RWPE1 (cell line): ENCODE measurements at regions not wholly inside any gene's neighbourhood (a gene's known extent, or its start where the extent isn't known, plus 50 kb on each side); places are given as distances from the start of the nearest gene placed in this dataset.

Source experiments
- CTCF ChIA-PET: fragments of 350-600 bp; sonication (Branson Sonifier 250); formaldehyde crosslinking; extraction: SDS; loops from one replicate; lab custom pipeline; 2021; lab: Yijun Ruan, JAX
- POLR2A ChIA-PET: fragments of 400-600 bp; formaldehyde crosslinking; extraction: SDS; loops from one replicate; lab custom pipeline; 2020; ENCODE audit warnings: antibody characterized with exemption; ENCODE audit not compliant: low non-redundant PET; lab: Yijun Ruan, JAX
- DNase-seq: peaks from one replicate; pipeline ENCODE4 v3.0.0; 2012; ENCODE audit warnings: low spot score
- H3K27ac ChIP-seq: fragments of 450-650 bp; 2 replicates; pipeline ENCODE4 v1.5.1; 2017
- TF ChIP-seq, protein P1 (sequence below): fragments of 450-650 bp; conservative IDR thresholded peaks from 2 replicates; pipeline ENCODE4 v1.5.1; 2017; ENCODE audit warnings: low read depth, mild to moderate bottlenecking

DNA sequence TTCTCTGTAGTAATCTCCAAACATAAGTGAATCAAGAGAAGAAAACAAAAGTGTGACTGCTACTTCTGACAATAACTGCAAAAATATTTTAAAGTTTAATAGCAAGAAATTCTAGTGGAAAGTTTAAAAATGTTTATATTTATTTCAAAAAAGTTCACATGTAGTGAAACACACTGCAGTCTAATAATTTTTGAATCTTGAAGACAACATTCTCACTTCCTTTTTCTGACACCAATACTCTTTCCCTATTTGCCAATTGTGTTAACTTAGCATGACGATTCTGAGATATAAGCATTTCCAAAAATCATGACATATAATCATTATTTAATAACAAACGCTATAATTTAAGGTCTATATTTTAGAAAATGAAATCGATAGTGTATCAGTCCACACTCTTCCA is 429.1 kb upstream of the PKDCC start:
- POLR2A ChIA-PET = no interaction called here
- TF ChIP-seq, protein P1, sequence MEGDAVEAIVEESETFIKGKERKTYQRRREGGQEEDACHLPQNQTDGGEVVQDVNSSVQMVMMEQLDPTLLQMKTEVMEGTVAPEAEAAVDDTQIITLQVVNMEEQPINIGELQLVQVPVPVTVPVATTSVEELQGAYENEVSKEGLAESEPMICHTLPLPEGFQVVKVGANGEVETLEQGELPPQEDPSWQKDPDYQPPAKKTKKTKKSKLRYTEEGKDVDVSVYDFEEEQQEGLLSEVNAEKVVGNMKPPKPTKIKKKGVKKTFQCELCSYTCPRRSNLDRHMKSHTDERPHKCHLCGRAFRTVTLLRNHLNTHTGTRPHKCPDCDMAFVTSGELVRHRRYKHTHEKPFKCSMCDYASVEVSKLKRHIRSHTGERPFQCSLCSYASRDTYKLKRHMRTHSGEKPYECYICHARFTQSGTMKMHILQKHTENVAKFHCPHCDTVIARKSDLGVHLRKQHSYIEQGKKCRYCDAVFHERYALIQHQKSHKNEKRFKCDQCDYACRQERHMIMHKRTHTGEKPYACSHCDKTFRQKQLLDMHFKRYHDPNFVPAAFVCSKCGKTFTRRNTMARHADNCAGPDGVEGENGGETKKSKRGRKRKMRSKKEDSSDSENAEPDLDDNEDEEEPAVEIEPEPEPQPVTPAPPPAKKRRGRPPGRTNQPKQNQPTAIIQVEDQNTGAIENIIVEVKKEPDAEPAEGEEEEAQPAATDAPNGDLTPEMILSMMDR = no peak
- CTCF ChIA-PET = no interaction called here
- no peak overlapping the region for H3K27ac ChIP-seq
- no peak for DNase-seq

DNA sequence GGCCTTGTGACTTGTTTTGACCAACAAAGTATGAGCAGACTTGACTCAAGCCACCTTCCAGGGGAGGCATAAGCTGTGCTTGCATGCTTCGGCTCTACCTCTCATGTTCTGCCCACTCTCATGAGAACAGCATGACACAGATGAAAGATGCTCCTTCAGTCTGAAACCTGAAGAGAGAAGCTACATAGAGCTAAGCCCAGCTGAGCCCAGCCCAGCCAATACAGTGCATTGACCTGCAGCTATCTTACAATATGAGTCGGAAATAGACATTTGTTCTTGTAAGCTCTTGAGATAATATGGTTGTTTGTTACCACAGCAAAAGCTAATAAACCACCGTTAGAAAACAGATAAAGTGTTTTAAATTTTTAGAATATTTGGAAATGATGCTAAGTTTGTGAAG is 426.7 kb upstream of the PKDCC start:
- DNase-seq = no peak
- no peak overlapping the region for H3K27ac ChIP-seq
- POLR2A ChIA-PET = no interaction called here
- CTCF ChIA-PET = no interaction called here
- TF ChIP-seq, protein P1 = no peak

DNA sequence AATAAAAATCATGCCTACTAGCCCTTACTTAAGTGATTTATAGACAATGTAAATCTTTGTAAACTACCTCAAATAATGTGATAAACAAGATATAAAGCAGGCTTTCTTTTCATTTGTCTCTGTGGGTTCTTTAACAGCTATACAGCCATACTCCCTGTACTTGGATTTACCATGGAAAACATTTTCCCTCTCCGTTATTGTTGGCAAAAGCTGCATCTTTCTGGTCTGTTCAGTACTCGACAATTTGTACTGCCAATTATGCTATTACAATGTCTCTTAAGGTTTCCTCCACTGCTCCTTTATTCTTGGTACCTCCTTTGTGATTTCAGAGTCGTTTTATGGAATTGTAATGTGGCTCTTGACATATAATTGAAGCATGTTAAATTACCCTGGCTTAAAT is 426.3 kb upstream of the PKDCC start:
- ChIA-PET CTCF (interaction anchor here (1.0 kb wide), 1 partner anchor 144 kb away, joined by 3 read pairs; no protein-coding TSS in a partner anchor), POLR2A (no interaction called here)
- TF ChIP-seq, protein P1 = no peak
- no peak for DNase-seq
- no peak overlapping the region for H3K27ac ChIP-seq

DNA sequence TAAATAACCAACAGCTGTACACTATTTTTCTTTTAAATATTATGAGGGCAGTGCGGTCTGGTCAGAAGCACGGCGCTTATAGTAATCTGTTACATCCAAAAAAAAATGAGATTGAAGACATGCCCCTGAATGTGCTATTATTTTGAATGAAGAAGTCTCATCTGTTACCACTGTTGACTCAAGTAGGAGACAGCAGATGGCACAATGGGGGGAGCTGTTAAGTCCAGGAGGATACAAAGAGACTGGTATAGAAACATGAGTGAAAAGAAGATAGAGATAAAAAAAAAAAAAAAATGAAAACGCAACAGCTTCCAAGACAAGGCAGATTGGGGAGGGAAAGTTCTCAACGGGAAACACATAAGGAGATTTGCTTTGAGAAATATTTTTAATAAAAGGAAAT is 425.5 kb upstream of the PKDCC start:
- TF ChIP-seq, protein P1 = no peak
- CTCF ChIA-PET = interaction anchor here (0.6 to 1.0 kb wide), 2 partner anchors 27 to 143 kb away, joined by 3 to 5 read pairs; no protein-coding TSS in a partner anchor
- no peak for DNase-seq
- POLR2A ChIA-PET = no interaction called here
- H3K27ac ChIP-seq = no peak overlapping the region

DNA sequence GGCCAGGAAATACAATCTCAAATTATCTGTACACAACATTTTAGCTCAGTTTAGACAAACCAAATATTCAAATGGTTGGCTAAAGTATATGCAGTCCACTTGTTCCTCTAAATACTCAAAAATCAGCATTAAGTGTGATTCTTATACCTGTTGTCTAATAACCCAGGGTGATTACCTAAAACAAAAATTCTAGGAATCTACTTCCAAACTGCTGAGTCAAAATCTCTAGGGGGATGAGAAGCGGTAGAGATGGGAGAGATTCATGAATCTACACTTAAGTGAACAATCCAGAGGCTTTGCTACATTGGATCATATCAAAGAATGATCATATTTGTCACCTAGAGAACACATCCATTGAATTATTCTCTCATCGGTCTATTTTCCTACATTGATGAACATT is 420.9 kb upstream of the PKDCC start:
- POLR2A ChIA-PET = no interaction called here
- DNase-seq = no peak
- CTCF ChIA-PET = interaction anchor here (0.6 kb wide), 1 partner anchor 582 kb away, joined by 3 read pairs; no protein-coding TSS in a partner anchor
- TF ChIP-seq, protein P1 = no peak
- no peak overlapping the region for H3K27ac ChIP-seq

DNA sequence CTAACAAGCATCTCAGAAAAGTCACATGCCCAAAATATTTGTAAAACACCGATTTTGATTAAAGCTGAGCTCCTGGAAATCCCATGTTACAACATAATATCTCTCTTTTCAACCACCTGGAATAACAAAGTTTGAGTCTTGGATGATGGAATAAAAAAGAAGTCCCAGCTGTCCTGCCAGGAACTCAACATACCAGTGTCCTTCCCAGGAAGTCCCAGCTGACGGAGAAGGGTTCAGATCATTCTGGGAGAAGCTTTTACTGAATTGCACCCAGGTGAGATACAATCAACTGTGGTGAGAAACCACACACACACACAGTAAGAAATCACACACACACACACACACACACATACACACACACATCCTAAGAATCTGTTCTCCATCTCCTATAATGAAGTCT is 413.1 kb upstream of the PKDCC start:
- POLR2A ChIA-PET = no interaction called here
- CTCF ChIA-PET = no interaction called here
- TF ChIP-seq, protein P1 = no peak

More for the DNA sequence above, 413.1 kb upstream of the PKDCC start:
- no peak for DNase-seq
- H3K27ac ChIP-seq = no peak overlapping the region
